ENCODE measurements at regions not wholly inside any gene's neighbourhood (a gene's known extent, or its start where the extent isn't known, plus 50 kb on each side); places are given as distances from the start of the nearest gene placed in this dataset.

DNA sequence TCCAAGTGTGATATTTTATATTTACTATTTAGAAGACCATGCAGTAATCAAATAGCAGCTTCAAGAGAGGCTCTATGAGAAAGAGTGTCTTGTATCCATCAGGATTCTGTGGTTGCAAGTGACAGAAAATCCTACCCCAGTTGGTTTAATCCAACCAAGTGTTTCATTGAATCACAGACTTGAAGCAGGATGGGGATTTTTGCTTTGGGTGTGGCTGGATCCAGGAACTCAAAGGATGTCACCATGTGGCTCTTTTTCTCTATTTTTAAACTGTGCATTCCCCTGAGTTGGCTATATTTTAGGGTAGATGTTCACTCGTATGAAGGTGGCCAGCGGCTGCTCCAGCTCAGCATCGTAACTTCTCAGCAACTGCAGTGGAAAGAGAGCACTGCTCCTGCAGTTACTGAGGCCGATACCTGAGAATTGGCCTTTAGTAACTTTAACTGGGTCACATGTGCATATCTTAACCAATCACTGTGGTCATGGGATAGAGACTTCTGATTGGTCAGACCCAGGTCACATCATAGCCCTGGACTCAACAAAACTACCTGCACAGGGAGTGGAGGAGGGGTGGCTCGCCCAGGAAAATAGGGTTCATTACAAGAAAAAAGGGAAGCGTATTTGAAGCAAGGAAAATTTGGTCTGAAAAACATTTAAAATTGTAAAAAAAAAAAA lies 396.1 kb upstream of the SULF2 start:
- TF ChIP-seq ZNF384 (IDR thresholded peaks at IDR 0.05) (no peak), FOXA1 (IDR thresholded peaks at IDR 0.05) (no peak), SP1 (IDR thresholded peaks at IDR 0.05) (no peak), FOXM1 (IDR thresholded peaks at IDR 0.05; ENCODE audit: borderline replicate concordance) (no peak), ELF4 (IDR thresholded peaks at IDR 0.05) (no peak), BHLHE40 (IDR thresholded peaks at IDR 0.05; ENCODE audit: borderline replicate concordance) (no peak), NFRKB (IDR thresholded peaks at IDR 0.05) (no peak), FOXK2 (IDR thresholded peaks at IDR 0.05) (no peak)

Data from HEK293T (cell line).